Suprapubic skin (tissue), 4 donors: ENCODE measurements at regions not wholly inside any gene's neighbourhood (a gene's known extent, or its start where the extent isn't known, plus 50 kb on each side); places are given as distances from the start of the nearest gene placed in this dataset.

ENCODE experiments used
- DNase-seq, 2 donors: peaks; one replicate each; pipeline ENCODE4 v3.0.0-alpha.2; 2019; ENCODE audit warnings: low spot score in 2 of 2
- H3K27ac ChIP-seq: fragments of 200-600 bp; sonication (generic); one replicate; pipeline ENCODE4 v1.5.1; 2019
- H3K27me3 ChIP-seq: fragments of 200-600 bp; sonication (generic); one replicate; pipeline ENCODE4 v1.5.1; 2019
- H3K36me3 ChIP-seq: fragments of 200-600 bp; sonication (generic); one replicate; pipeline ENCODE4 v1.5.1; 2019
- H3K4me1 ChIP-seq: fragments of 200-600 bp; sonication (generic); one replicate; pipeline ENCODE4 v1.5.1; 2019
- H3K4me3 ChIP-seq: fragments of 200-600 bp; sonication (generic); one replicate; pipeline ENCODE4 v1.5.1; 2019; ENCODE audit warnings: mild to moderate bottlenecking
- H3K9me3 ChIP-seq: fragments of 200-600 bp; sonication (generic); one replicate; pipeline ENCODE4 v1.5.1; 2019
- CTCF ChIP-seq, 2 donors: fragments of 200-600 bp in 1 of 2; fragments of 450-650 bp in 1 of 2; sonication (generic) in 1 of 2; IDR thresholded peaks; one replicate each; pipeline ENCODE4 v1.5.1; 2016 to 2019; ENCODE audit warnings: antibody characterized with exemption in 2 of 2, mild to moderate bottlenecking in 1 of 2, moderate library complexity in 1 of 2
- EP300 ChIP-seq: sonication (generic); formaldehyde crosslinking; IDR thresholded peaks from one replicate; pipeline ENCODE4 v1.6.1; 2017; ENCODE audit warnings: antibody characterized with exemption
- POLR2A ChIP-seq, 2 donors: fragments of 450-650 bp; IDR thresholded peaks; one replicate each; pipeline ENCODE4 v1.6.1; 2017; ENCODE audit warnings: antibody characterized with exemption in 2 of 2, mild to moderate bottlenecking in 2 of 2, moderate library complexity in 2 of 2
- POLR2AphosphoS5 ChIP-seq, 3 donors: sonication (generic); formaldehyde crosslinking; IDR thresholded peaks; one replicate each; pipeline ENCODE4 v1.6.1; 2017; ENCODE audit warnings: antibody characterized with exemption in 3 of 3
- WGBS: methylation state at CpG from one replicate; pipeline ENCODE4 v1.1.5; 2018; 5-methylcytosine and 5-hydroxymethylcytosine counted together

DNA sequence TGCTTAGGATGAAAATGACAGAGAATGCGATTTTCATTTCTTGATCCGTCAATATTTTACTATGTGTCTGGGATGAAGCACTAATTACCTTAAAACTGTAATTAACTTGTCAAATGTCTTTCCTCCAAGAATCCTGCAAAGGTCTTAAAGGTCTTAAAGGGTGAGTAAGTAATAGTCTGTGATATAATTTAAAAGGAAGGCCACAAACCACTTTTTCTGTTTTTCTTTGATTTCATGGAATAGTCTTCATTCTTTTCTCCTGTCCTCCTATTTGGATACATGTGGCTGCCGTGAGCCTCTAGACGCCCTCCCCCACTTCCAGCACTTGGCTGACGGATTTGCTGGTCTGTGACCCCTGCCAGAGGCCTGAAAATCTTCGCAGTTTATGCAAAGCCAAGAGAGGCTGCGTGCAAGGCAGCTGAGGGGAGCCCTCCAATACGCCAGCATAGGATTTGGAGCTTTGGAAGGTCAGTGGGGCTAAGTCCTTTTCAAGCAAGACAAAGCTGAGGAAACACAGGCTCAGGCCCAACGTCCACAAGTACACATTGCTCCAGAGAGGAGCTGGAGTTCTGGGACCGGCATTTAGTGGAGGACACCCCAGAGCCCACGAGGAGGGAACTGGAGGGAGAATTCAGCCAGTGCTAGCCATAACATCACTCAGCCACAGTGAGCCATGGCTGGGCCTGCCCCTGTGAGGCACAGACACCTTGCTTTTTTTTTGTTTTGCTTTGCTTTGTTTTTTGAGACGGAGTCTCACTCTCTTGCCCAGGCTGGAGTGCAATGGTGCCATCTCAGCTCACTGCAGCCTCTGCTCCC, 382.6 kb downstream of the SMOC2 start:
- no peak overlapping the region for H3K27ac ChIP-seq
- no peaks in the 10 kb centered on the region for H3K4me1 ChIP-seq
- H3K36me3 ChIP-seq, result no peaks in the 10 kb centered on the region
- no peak overlapping the region for H3K4me3 ChIP-seq
- no peaks in the 10 kb centered on the region for H3K27me3 ChIP-seq
- WGBS, result 67% methylated on average over 9 of the region's 12 CpGs
- no peak for DNase-seq
- TF ChIP-seq POLR2AphosphoS5 (IDR thresholded peaks at IDR 0.05) (no peak), EP300 (no peak), CTCF (IDR thresholded peaks at IDR 0.05) (no peak), POLR2A (IDR thresholded peaks at IDR 0.05) (no peak)
- no peaks in the 10 kb centered on the region for H3K9me3 ChIP-seq

DNA sequence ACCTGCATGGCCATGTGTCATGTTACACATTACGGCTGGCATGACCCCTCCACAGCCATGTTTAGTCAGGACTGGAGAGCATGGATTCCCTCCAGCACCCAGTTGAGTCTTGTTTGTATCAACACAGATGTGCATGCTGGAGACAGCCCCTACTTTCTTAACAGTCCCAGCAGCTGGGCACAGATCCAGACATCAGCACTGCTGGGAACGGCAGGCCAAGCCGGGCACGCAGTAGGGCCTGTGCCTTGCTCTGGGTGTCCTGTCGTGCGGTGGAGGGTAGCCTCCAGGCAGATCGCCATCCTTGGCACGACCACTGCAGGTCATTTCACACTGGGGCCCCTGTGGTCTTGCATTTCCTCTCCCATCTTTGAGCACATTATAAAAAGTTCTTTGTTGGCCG, 381.4 kb downstream of the SMOC2 start:
- Histone ChIP-seq H3K27me3 (no peaks in the 10 kb centered on the region), H3K36me3 (no peaks in the 10 kb centered on the region), H3K27ac (no peak overlapping the region), H3K4me1 (no peaks in the 10 kb centered on the region), H3K4me3 (no peak overlapping the region), H3K9me3 (no peaks in the 10 kb centered on the region)
- no peak for TF ChIP-seq EP300
- no peak for TF ChIP-seq POLR2A (IDR thresholded peaks at IDR 0.05)
- TF ChIP-seq POLR2AphosphoS5 (IDR thresholded peaks at IDR 0.05), result no peak
- no peak for TF ChIP-seq CTCF (IDR thresholded peaks at IDR 0.05)
- no peak for DNase-seq
- WGBS, result 72% methylated on average over 5 of the region's 9 CpGs

- Histone ChIP-seq H3K27me3 (no peaks in the 10 kb centered on the region), H3K4me3 (no peak overlapping the region), H3K36me3 (no peaks in the 10 kb centered on the region), H3K27ac (no peak overlapping the region), H3K9me3 (peaks cover 5% of the 10 kb centered on the region), H3K4me1 (no peaks in the 10 kb centered on the region)
- TF ChIP-seq EP300, result no peak
- TF ChIP-seq CTCF (IDR thresholded peaks at IDR 0.05), result no peak
- no peak for TF ChIP-seq POLR2AphosphoS5 (IDR thresholded peaks at IDR 0.05)
- no peak for TF ChIP-seq POLR2A (IDR thresholded peaks at IDR 0.05)
- DNase-seq, result no peak
- WGBS, result 75% methylated on average over 8 of the region's 8 CpGs
Measured at GRCh38 chr6:168819546-168819945, 378.6 kb downstream of the SMOC2 start.

GRCh38 chr6:168817558-168818159, 376.7 kb downstream of the SMOC2 start:
- H3K36me3 ChIP-seq, result no peaks in the 10 kb centered on the region
- no peak for DNase-seq
- peaks cover 5% of the 10 kb centered on the region for H3K9me3 ChIP-seq
- no peak overlapping the region for H3K4me3 ChIP-seq
- no peaks in the 10 kb centered on the region for H3K4me1 ChIP-seq
- no peaks in the 10 kb centered on the region for H3K27me3 ChIP-seq
- H3K27ac ChIP-seq, result no peak overlapping the region
- 34% methylated on average over 1 of the region's 1 CpG for WGBS
- TF ChIP-seq EP300, result no peak
- TF ChIP-seq POLR2AphosphoS5 (IDR thresholded peaks at IDR 0.05), result no peak
- no peak for TF ChIP-seq POLR2A (IDR thresholded peaks at IDR 0.05)
- TF ChIP-seq CTCF (IDR thresholded peaks at IDR 0.05), result no peak

GRCh38 chr6:168815229-168815628, 374.2 kb downstream of the SMOC2 start:
- Histone ChIP-seq H3K36me3 (no peaks in the 10 kb centered on the region), H3K4me1 (no peaks in the 10 kb centered on the region), H3K27ac (no peak overlapping the region), H3K4me3 (no peak overlapping the region), H3K27me3 (no peaks in the 10 kb centered on the region), H3K9me3 (peaks cover 5% of the 10 kb centered on the region)
- TF ChIP-seq POLR2A (IDR thresholded peaks at IDR 0.05) (no peak), POLR2AphosphoS5 (IDR thresholded peaks at IDR 0.05) (no peak), EP300 (no peak), CTCF (IDR thresholded peaks at IDR 0.05) (no peak)
- 59% methylated on average over 5 of the region's 5 CpGs for WGBS
- no peak for DNase-seq
